NCI-H446 treated with DMSO at 0.1 percent for 48 hours (cell line): ENCODE measurements at regions not wholly inside any gene's neighbourhood (a gene's known extent, or its start where the extent isn't known, plus 50 kb on each side); places are given as distances from the start of the nearest gene placed in this dataset.
"Not testable (repeated sequence)": the region's sequence is repeated elsewhere in the genome, so short reads cannot be mapped to it uniquely, and the experiment has no call there.

ENCODE experiments used
- DNase-seq: peaks from one replicate; lab custom pipeline; 2025; lab: John Stamatoyannopoulos, UW

DNA sequence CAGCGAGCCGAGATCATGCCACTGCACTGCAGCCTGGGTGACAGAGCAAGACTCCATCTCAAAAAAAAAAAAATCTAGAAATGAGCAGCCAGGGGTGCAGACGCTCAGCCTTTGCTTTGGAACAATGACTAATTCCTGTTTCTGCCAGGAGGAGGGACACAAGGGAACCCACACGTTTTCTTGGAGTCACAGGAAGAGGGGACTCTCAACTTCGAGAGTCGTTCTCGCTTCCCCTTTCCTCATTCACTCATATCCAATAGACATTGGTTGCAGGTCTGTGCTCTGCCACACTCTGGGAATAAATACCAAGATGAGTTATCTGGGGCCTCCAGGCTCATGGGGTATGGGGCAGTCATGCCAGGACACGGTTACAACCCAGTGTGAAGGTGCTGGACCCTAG, 91.5 kb upstream of the RREB1 start:
- no peak for DNase-seq

DNA sequence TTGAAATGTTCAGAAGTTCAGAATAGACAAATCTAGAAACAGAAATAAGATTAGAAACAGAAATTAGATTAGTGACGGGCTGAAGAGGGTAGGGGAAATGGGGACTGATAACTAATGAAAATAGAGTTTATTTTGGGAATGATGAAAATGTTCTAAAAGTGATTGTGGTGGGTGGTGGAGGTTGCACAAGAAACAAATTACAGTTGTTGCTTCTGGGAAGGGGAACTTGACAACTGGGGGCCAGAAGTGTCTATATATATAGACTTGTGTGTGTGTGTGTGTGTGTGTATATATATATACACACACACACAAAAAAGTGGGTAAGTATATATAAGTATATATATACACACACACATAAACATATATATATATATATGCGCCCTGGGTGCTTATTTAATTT, 86.5 kb upstream of the RREB1 start:
- no peak for DNase-seq

DNA sequence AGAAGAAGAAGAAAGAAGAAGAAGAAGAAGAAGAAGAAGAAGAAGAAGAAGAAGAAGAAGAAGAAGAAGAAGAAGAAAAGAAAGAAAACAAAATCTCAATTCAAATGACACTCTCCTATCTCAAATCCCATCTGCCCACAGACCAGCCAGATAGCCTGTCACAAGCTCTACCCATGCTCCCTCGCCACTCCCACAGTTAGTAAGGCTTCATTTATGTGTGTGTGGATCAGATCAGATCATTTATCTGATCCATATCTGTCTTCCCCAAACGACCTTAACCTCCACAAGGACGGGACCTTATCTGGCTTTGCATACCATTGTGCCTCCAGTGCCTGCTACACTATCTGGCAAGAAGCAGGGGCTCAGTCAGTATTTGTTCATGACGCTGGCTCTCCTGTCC, 81.9 kb upstream of the RREB1 start:
- no peak for DNase-seq

DNA sequence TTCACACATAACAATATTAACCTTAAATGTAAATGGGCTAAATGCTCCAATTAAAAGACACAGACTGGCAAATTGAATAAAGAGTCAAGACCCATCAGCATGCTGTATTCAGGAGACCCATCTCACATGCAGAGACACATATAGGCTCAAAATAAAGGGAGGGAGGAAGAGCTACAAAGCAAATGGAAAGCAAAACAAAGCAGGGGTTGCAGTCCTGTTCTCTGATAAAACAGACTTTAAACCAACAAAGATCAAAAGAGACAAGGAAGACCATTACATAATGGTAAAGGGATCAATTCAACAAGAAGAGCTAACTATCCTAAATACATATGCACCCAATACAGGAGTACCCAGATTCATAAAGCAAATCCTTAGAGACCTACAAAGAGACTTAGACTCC, 78.8 kb upstream of the RREB1 start:
- not testable (repeated sequence) for DNase-seq

DNA sequence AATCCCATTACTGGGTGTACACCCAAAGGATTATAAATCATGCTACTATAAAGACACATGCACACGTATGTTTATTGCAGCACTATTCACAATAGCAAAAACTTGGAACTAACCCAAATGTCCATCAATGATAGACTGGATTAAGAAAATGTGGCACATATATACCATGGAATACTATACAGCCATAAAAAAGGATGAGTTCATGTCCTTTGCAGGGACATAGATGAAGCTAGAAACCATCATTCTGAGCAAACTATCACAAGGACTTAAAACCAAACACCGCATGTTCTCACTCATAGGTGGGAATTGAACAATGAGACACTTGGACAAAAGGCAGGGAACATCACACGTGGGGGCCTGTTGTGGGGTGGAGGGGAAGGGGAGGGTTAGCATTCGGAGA, 76.8 kb upstream of the RREB1 start:
- DNase-seq = not testable (repeated sequence)

DNA sequence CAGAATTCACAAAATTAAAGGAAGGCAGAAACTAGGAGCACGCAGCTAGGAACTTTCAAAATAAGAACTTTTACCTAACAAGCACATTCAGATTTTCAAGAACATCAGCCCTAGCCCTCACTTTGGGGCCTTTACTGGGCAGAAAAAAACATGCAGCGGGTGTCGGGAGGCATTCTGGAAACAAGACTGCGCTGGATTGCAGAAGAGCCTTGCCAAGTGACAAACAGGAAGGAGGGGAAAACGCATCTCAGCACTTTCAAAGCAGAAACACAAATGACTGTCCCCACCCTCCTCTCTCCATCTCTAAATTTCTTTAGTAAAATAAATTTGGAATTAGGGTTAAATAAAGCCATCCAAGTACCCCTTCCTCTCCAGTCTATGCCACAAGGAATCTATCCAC, 74.6 kb upstream of the RREB1 start:
- DNase-seq = no peak

DNA sequence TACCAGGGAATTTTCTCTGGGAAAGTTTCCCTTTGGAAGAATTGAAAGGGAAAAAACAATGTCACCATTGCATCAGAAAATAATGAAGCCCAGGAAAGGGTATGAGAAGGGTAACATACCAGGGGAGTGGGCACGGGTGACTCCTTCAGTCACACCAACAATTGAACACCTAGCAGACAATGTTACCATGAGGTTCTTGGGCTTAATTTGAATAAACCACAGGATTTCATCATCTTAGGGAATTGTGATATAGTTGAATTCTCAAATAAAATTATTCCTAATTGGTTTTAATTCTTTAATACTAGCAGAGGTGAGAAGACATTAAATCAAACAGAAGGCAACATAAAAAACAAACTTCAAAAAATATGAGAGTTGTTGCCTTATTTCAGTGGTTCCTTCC, 73.7 kb upstream of the RREB1 start:
- no peak for DNase-seq

DNA sequence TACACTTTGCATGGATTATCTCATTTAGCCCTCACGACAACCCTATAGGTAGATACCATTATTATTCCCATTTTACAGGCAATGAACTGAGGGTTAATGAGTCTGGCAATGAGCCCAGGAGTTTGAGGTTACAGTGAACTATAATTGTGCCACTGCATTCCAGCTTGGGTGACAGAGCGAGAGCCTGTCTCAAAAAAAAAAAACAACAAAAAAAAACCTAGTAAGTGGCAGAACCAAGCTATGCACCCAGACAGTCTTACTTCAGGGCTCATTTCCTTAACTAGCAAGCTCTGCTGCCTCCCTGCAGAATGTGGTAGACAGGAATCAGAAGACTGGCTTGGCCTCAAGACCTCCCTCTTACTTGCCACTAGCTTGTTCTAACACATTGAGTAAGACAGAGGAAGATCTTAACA, 71.9 kb upstream of the RREB1 start:
- DNase-seq = no peak

DNA sequence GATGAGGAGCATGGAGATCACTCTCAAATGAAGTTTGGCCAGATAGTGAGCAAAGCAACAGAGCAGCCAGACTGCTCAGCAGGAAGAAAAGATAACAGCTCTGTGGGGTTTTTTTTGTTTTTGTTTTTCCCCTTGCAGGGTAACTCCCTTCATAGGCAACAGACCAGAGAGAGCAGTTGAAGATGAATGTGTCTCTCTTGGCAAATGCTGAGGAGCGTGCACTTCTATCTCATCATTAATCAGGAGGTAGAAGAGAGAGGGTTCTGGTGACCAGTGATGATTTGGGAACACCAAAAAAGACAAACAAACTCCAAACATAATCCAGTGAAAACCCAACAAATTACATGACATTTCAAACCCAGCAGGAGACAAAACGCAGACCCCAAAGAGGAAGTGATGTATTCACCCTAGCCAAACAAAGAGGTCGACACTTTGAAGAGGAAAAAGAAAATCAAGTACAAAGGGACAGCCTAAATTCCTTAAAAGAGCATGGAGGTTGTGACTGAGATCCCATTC, 66.2 kb upstream of the RREB1 start:
- DNase-seq = no peak

DNA sequence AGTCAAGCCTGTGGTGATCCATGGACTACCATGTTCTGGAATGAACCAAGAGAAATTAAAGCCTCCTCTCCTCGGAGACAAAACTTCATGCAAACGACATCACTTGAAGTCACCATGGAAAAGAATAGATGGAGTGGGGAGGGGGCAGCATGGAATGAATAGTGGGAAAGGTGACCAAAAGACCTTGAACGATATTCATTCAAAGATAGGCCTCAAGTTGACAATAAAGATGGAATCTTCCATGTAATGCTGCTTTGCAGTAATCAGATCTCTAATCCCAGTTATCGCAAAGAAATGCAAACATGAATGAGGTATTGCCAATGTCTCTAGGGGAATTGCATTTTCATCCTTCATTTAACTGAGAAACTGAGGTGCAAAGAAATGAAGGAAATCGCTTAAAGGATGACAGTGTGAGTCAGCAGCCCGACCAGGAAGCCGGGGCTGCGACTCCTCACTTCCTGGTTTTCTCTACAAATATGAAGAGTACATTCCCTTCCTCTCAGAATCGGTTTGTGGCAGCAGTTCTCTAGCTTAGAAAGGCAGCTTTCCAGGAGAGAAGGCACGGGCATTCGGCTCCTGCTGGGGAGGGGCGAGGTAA, 65.6 kb upstream of the RREB1 start:
- no peak for DNase-seq

DNA sequence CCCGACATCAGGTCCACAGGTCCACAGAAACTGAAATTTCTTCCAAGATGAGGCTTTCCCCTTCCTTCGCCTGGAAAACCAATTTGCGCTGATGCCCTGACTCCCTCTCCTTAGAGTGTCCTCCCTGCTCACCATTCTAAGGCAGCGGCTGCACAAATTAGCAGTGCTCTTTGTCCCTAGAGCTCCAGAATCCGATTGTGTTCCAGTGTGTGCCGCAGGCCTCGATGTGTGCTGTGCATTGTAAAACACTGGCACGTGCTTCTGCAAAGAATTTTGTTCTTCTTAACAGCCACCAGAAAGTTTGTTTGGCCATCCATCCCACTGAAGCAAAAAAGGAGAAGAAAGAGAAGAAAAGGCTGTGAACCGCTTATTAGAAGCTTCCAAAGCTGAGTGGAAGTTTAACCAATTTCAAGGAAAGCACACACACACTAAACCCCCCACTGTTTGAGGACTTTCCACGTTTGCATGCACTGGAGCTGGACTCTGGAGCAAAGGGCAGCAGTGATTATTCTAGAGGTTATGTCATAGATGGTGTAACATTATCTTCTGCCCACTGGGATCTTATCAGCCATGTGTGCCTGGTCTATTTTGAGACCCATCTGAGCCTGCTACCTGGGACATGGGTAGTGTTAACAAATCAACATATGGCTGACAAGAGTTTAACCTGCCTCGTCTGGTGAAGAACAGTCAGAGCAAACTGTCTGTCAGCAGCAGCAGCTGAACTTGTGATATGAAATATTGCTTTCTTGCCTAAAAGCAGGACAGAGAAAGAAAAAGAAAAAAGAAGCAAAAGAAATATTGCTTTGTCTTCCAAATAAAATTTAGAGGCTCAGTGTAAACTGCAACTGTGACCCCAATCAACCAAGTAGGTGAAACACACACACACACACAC, 64.9 kb upstream of the RREB1 start:
- no peak for DNase-seq

DNA sequence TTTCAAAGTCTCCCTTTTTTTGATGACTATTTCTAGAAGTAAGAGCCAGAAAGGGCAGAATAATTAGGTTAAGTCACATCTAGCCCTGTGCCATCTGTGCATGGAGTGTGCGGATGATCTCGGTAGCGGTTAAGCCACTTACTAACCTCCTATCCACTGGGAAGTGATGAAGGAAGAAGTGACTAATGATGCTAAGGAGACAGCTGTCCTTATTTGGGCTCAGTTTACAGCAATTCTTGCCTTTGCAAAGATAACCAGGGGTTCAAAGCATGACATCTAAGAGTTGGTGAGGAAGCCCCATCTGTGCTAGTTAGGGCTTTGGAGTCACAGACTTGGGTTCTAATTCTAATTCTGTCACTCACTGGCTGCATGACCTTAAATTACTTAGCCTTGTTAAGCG, 62.4 kb upstream of the RREB1 start:
- no peak for DNase-seq

DNA sequence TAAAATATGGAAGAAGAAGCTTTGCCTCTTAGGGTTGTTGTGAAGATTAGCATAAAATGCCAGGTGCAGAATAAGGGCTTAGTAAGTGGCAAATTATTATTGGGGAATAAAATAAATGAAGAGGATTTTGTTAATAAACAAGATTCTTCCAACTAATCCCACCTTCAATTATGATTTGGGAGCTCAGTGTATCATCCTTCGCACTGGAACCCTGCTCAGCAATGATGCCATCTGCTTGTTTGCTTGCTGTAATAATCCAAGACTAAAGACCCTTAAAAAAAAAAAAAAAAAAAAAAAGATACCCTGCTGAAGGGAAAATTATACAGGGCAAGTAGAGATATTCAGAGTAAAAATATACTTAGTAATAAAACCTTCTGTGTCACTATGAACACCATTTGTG, 62.0 kb upstream of the RREB1 start:
- DNase-seq = no peak

DNA sequence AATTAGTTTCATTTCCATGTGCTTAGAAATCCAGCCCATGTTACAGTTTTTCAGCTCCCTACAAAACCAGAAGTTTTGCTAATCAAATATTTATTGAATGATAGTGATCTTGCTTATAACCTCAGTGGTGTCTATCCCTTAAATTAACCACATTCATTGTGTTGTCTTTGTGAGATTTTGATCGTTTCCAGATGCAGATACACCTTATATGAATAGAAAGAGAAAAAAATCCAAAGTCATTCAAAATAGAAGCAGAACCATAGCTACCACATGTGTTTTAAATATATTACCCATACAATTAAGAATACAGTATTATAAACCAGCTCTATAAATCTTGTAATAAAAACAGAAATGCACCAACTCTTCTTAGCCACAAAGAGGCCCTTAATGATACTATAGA, 60.6 kb upstream of the RREB1 start:
- DNase-seq = no peak

DNA sequence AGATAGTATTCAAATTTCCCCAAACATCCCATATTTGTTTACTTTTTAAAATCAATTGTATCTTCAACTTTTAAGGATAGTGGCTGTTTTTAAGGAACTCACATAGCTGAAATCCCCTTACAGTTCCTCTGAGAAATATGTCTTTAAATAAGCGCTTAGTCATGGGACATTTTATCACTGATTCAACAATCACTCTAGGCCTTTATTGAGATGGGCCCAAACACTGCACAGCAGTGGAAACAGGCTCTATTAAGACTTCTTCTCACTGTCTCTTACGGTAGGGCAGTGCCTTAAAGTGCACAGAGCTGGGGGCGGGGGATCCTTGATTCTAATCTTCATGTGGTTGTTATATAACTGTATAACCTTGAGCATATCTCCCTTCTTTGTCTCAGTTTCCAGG, 59.8 kb upstream of the RREB1 start:
- DNase-seq = no peak

DNA sequence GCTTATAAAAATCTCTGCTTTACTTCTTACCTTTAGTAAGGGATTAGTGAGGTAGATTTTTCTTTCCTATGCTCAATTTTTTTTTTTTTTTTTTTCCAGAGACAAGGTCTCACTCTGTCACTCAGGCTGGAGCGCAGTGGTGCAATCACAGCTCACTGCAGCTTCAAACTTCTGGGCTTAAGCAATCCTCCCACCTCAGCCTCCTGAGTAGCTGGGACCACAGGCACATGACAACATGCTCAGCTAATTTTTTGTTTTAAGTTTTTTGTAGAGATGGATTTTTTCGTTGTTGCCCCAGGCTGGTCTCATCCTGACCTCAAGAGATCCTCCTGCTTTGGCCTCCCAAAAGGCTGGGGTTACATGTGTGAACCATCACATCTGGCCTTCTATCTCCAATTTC, 58.9 kb upstream of the RREB1 start:
- no peak for DNase-seq

DNA sequence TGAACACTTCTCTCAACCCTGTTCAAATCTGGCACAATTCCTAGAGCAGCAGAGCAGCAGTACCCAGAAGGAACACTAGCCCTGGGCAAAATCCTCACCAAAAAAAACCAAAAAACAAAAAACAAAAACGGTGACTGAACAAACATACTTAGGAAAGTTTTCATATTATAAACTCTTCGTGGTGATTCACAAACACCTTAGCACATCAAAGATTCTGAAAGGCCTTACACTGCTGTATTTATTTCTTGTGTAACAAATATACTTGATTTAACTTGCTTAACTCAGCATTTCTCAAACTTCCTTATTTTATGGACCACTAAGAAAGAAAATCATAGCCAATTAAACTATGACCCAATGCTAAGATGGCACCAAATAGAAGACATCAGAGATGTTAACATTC, 57.8 kb upstream of the RREB1 start:
- no peak for DNase-seq

DNA sequence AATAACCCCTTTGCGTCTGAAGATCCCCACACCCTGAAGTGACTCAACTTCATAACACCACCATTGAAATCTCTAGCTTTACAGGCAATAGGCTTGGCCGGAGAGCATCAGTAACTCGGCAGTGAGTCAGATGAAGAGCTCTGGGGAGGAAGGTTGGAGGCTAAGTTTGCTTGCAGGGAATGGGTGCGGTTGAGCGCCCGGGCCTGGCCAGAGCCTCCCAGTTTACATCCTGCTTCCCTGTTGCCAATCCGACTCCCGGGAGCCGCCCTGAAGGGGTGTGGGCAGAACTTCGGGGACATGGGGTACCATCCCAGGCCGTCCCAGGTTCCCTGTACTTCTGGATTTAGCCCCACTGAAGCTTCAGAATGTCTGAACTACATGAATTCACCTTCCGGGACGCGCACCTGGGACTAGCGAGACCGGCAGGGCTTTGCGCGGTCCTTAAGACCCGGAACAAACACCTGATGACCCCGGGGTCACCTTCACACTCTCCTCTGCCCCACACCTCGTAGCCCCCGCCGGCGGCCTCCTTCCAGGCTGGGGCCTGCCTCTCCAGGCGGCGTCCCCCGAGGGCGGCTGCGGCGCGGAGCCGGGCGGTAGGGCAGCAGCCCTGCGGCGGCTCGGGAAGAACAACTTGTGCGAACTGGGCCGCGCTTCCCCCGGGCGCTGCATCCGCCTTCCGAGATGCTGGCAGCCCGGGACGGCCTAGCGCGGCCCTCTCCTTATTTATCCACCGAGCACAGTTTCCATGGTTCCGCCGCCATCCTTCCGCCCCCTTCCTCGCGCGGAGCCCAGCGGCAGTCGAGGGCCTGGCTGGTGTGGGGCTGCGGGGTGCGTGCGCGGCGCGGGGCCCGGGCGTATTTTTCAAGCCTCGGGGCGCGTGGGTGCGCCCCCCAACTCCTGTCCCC, 56.6 kb upstream of the RREB1 start:
- DNase-seq = no peak

DNA sequence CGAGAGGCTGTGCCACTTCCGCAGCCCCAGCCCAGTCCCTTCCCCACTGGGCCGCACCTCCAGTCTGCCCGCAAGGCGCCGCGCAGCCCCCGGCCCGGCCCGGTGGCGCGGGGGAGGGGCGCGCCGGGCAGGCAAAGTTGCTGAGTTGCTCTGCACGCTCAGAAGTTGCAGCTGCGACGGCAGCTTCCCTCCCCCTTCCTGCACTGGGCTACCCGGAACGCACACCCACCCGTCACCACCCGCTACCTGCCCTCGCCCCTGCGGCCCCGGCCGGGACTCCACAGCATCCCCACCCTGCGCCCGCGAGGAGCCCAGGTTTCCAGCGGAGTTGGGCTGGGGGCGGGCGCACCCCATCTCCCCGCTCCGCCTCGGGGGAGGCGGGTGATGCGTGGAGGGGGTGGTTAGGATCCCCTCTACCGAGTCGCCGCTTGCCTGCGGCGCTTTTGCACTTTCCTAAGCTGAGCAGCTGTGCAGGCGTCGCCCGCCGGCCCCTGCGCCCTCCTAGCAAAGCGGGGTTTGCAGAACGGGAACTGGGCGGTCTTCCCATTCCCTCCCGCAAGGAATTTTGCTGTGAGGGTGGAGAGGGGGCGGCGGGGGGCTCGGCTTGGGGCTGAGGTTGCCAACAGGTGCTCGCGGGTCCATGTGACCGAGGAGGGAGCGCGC, 55.9 kb upstream of the RREB1 start:
- no peak for DNase-seq

DNA sequence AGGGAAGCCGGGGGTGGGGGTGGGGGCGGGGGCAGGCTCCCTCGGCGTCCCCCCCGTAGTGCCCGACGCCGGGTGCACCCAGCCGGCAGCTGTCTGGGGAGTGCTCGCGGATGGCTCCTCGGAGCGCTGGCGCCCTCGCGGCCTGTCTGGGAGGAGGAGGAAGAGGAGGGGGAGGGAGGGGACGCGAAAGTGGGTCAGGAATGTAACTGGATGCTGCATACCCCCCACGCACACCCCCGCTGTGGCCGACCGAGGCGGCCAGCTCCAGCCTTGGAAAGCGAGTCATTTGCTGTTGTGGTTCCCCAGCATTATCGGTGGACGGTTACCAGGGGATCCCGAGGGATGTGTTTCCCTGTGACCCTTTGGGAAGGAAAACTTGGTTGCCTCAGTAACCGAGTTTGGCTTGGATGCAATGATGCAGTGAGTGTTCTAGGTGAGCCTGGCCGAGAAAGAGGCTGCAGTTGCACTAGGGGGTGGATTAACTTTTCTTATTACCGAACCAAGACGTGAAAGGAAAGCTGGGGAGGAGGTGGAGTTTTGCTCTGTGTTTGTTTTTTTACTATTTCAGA, 55.2 kb upstream of the RREB1 start:
- DNase-seq = no peak

DNA sequence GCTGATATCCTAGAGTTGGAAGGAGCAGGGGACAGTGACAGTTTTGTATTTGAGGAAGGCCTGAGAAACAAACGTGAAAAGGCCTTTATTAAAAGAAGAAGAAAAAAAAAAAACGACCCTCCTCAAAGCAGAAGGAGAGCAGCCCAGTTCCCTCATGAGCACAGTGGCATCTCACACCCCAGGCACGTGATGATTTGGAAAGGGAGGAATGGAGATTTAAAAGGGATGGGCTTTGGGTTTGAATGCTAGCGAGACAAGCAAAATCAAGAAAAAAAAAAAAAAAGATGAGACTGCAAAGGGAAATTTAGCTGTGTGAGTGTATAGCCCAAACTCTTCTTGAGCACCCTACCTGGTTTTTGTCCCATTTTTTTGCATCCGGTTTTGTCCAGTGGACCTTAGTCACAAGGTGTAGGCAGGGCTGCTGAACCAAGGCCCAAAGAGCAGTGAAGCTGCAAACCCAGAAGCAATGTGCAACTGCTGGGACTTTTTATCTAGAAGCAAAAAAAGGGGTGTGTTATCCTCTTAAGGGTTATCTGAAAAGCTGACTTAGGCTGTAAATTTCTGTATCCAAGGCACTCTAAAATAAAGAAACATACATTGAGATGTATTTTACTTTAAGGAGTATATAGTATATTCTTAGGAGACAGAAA, 54.5 kb upstream of the RREB1 start:
- no peak for DNase-seq
